Heart left ventricle (tissue), 13 donors: ENCODE measurements at regions not wholly inside any gene's neighbourhood (a gene's known extent, or its start where the extent isn't known, plus 50 kb on each side); places are given as distances from the start of the nearest gene placed in this dataset.

Source experiments
- CTCF ChIP-seq, 12 donors: fragments of 200-600 bp; sonication (generic) in 4 of 12; IDR thresholded peaks; one replicate each; pipeline versions ENCODE4 v1.5.0 to v1.8.0; 2018 to 2022; ENCODE audit warnings: antibody characterized with exemption in 12 of 12, mild to moderate bottlenecking in 5 of 12
- POLR2A ChIP-seq, 2 donors: fragments of 450-650 bp; IDR thresholded peaks; one replicate each; pipeline ENCODE4 v1.6.1; 2017; ENCODE audit warnings: antibody characterized with exemption in 2 of 2, mild to moderate bottlenecking in 2 of 2, moderate library complexity in 2 of 2
- donor health status: ischemic (EF 13 %, LVEDD 7.1; RV severe dilation, severe dysfunction).
- donor health status: DM: no; HTN: yes; CAD: no.
- donor health status: DM: no; HTN: no; CAD: no.
- donor health status: ischemic (EF 25% LVEDD 6.9; RV normal size, moderate dysfunction).
- donor health status: ischemic (EF 25% LVEDD 5.7; RV mildly dilated, moderate dysfunction).
- donor health status: ischemic (EF 35%, LVEDD 5.7; RV mildly dilated, moderate dysfunction).
- donor health status: nonischemic (EF 11% LVEDD 7.7; RV severe dilation, severe dysfunction).
- donor health status: DM: yes; HTN: yes; CAD: no.
- donor health status: PGD.
- donor health status: ischemic (EF 29% LVEDD 5.4; RV normal size, mild dysfunction).
- donor health status: nonischemic (EF 23%, LVEDD 6.1; RV moderate dilation, normal function).

GRCh38 chr2:210884227-210884626, 327.8 kb downstream of the CPS1 start:
- TF ChIP-seq CTCF (IDR thresholded peaks at IDR 0.05): no peak
- TF ChIP-seq POLR2A (IDR thresholded peaks at IDR 0.05): no peak
